Prostate gland (tissue), 2 donors: ENCODE measurements at regions not wholly inside any gene's neighbourhood (a gene's known extent, or its start where the extent isn't known, plus 50 kb on each side); places are given as distances from the start of the nearest gene placed in this dataset.
A peak's percentile ranks its signal among the peaks of the same experiment; 100 is the strongest.

Experiments
- DNase-seq: peaks from one replicate; pipeline ENCODE4 v3.0.0-alpha.2; 2019; ENCODE audit warnings: low spot score
- H3K27ac ChIP-seq, 2 donors: fragments of 200-600 bp; sonication (generic); 2 replicates each; pipeline ENCODE4 v1.5.1; 2017 to 2019
- H3K27me3 ChIP-seq: fragments of 200-600 bp; sonication (generic); replicated peaks from 2 replicates; pipeline ENCODE4 v1.5.1; 2019; ENCODE audit not compliant: insufficient read depth
- H3K36me3 ChIP-seq, 2 donors: fragments of 200-600 bp; sonication (generic); 1 replicate in 1 of 2; 2 replicates in 1 of 2; pipeline versions ENCODE4 v1.5.1 to v1.8.1; 2017 to 2019
- H3K4me1 ChIP-seq: fragments of 200-600 bp; sonication (generic); replicated peaks from 2 replicates; pipeline ENCODE4 v1.5.1; 2019
- H3K4me3 ChIP-seq, 2 donors: fragments of 200-600 bp; sonication (generic); 2 replicates each; pipeline ENCODE4 v1.5.1; 2017 to 2019
- H3K9me3 ChIP-seq: fragments of 200-600 bp; sonication (generic); 2 replicates; pipeline ENCODE4 v1.5.1; 2017
- CTCF ChIP-seq, 4 experiments: fragments of 200-600 bp in 2 of 4; fragments of 450-650 bp in 2 of 4; sonication (generic) in 2 of 4; IDR thresholded peaks; 1 replicate in 3 of 4; 2 replicates in 1 of 4; pipeline ENCODE4 v1.5.1; 2016 to 2019; ENCODE audit warnings: antibody characterized with exemption in 4 of 4, mild to moderate bottlenecking in 2 of 4, moderate library complexity in 2 of 4
- POLR2A ChIP-seq: fragments of 450-650 bp; IDR thresholded peaks from one replicate; pipeline ENCODE4 v1.6.1; 2016; ENCODE audit warnings: antibody characterized with exemption, mild to moderate bottlenecking
- POLR2AphosphoS5 ChIP-seq: sonication (generic); formaldehyde crosslinking; IDR thresholded peaks from one replicate; pipeline ENCODE4 v1.6.1; 2017; ENCODE audit warnings: antibody characterized with exemption
- WGBS: methylation state at CpG from one replicate; pipeline ENCODE4 v1.1.5; 2018; 5-methylcytosine and 5-hydroxymethylcytosine counted together
- intact Hi-C: fragments of 100-400 bp; cut with DNase I; formaldehyde crosslinking; loops from one replicate; pipeline ENCODE4 v1.14.2; 2022

DNA sequence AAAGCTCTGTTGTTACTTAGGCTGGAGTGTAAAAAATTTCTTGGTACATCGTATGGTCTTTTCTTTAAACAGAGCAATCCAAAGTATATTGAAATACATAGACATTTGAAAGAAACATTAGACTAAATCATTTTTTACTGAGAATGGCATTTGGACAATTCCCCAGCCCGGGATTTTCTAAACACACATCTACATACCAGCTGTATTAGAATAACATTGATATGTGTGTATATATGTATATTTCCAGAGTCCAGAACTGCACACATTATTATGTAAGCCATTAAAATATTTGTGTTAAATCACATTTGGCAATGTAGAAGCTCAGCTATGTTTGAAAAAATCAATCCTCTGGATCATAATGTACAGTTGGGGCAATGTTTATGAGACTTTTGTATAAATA lies 1853.6 kb upstream of the LRRTM1 start:
- no peak for TF ChIP-seq POLR2A
- TF ChIP-seq POLR2AphosphoS5 = no peak
- no peak for TF ChIP-seq CTCF (IDR thresholded peaks at IDR 0.05)
- Histone ChIP-seq H3K27ac (no peak overlapping the region), H3K27me3 (no peaks in the 10 kb centered on the region), H3K4me3 (no peak overlapping the region), H3K4me1 (no peaks in the 10 kb centered on the region), H3K36me3 (no peaks in the 10 kb centered on the region), H3K9me3 (no peaks in the 10 kb centered on the region)
- no peak for DNase-seq
- intact Hi-C loops = no loop called here
- WGBS = 63% methylated on average over 2 of the region's 2 CpGs

- H3K4me3 ChIP-seq = no peak overlapping the region
- WGBS = 65% methylated on average over 4 of the region's 4 CpGs
- intact Hi-C loops = no loop called here
These were observed 1850.9 kb upstream of the LRRTM1 start for GRCh38 chr2:82155469-82155868.

GRCh38 chr2:82143343-82143742 lies 1838.8 kb upstream of the LRRTM1 start:
- H3K4me3 ChIP-seq = no peak overlapping the region
- TF ChIP-seq CTCF (IDR thresholded peaks at IDR 0.05) = no peak
- no peak for TF ChIP-seq POLR2A
- no peak for TF ChIP-seq POLR2AphosphoS5
- no peaks in the 10 kb centered on the region for H3K9me3 ChIP-seq
- H3K27me3 ChIP-seq = no peaks in the 10 kb centered on the region
- no peaks in the 10 kb centered on the region for H3K36me3 ChIP-seq
- no peaks in the 10 kb centered on the region for H3K4me1 ChIP-seq
- no peak overlapping the region for H3K27ac ChIP-seq
- no peak for DNase-seq
- intact Hi-C loops = no loop called here

More at GRCh38 chr2:82155469-82155868, 1850.9 kb upstream of the LRRTM1 start:
- Histone ChIP-seq H3K36me3 (no peaks in the 10 kb centered on the region), H3K9me3 (no peaks in the 10 kb centered on the region), H3K27ac (no peak overlapping the region), H3K4me1 (no peaks in the 10 kb centered on the region), H3K27me3 (no peaks in the 10 kb centered on the region)
- no peak for DNase-seq
- no peak for TF ChIP-seq POLR2A
- no peak for TF ChIP-seq CTCF (IDR thresholded peaks at IDR 0.05)
- TF ChIP-seq POLR2AphosphoS5 = no peak

DNA sequence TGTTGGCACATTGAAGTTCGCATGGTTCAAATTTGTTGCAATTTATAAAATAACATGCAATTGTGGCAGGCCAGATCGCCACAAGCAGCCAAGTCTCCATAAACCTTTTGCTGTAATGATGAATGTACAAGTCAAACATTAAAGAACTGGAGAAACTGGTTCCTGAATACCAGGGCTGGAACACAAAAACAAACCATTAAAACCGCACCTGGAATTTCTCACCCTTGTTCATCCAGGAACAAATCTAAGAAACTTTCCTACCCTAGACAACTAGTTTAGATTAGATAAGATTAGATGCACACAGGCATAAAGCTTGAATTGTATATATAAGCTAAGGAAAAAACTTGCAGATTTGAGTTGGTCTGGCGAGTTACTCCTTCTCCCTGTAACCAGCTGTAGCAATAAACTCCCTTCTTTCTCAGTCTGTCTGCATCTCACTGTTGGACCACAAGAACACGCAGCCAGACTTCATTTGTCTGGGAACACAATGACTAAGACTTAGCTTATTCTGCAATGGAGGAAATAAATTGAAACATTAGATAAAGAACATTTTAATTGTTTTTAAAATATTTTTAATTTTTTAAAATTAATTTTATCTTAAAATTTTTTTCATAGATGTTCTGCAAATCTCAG lies 1835.5 kb upstream of the LRRTM1 start:
- no peak overlapping the region for H3K4me3 ChIP-seq
- H3K27me3 ChIP-seq = no peaks in the 10 kb centered on the region
- no peaks in the 10 kb centered on the region for H3K9me3 ChIP-seq
- H3K36me3 ChIP-seq = no peaks in the 10 kb centered on the region
- intact Hi-C loops = no loop called here
- H3K4me1 ChIP-seq = no peaks in the 10 kb centered on the region
- TF ChIP-seq POLR2AphosphoS5 = peak; percentile 67
- TF ChIP-seq POLR2A = no peak
- 30% methylated on average over 5 of the region's 5 CpGs for WGBS
- peak overlapping the region in 1 of 2 donors; percentile 20 for H3K27ac ChIP-seq
- DNase-seq = peak; percentile 43

DNA sequence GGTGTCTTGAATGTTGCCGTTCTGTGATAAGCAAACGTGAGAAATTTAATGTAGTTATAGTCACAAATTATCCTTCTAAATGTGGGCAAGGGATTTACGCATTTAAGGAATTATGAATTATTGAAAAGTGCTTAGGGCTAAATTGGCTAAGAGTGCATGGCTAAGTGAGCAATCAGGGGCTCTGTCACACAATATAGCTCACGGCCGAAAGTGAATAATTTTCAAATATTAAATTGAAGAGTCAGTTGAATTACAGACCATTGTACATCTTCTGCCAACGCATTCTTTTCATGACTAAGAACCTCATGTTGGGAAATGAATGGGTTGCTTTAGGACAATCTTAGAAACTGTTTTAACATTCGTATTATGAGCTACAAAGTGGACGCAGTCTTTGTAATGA lies 1832.9 kb upstream of the LRRTM1 start:
- Histone ChIP-seq H3K4me1 (no peaks in the 10 kb centered on the region), H3K27ac (no peak overlapping the region), H3K9me3 (no peaks in the 10 kb centered on the region), H3K27me3 (no peaks in the 10 kb centered on the region), H3K4me3 (no peak overlapping the region), H3K36me3 (no peaks in the 10 kb centered on the region)
- TF ChIP-seq CTCF (IDR thresholded peaks at IDR 0.05) = no peak
- TF ChIP-seq POLR2A = no peak
- no peak for TF ChIP-seq POLR2AphosphoS5
- intact Hi-C loops = no loop called here
- WGBS = 93% methylated on average over 8 of the region's 8 CpGs
- DNase-seq = no peak
